B cell (primary cell): ENCODE measurements at regions not wholly inside any gene's neighbourhood (a gene's known extent, or its start where the extent isn't known, plus 50 kb on each side); places are given as distances from the start of the nearest gene placed in this dataset.
"Not testable (repeated sequence)": the region's sequence is repeated elsewhere in the genome, so short reads cannot be mapped to it uniquely, and the experiment has no call there.

ENCODE experiments used
- CTCF ChIP-seq: fragments of 200-600 bp; IDR thresholded peaks from one replicate; pipeline ENCODE4 v1.8.0; 2022; ENCODE audit warnings: antibody characterized with exemption, mild to moderate bottlenecking
- EZH2 ChIP-seq: IDR thresholded peaks from 2 replicates; pipeline ENCODE4 v1.6.1; 2012; ENCODE audit warnings: borderline replicate concordance, low read depth, mild to moderate bottlenecking, moderate library complexity, low read length; ENCODE audit not compliant: insufficient read depth, poor library complexity, severe bottlenecking

- TF ChIP-seq CTCF, EZH2: not testable (repeated sequence)
These were observed 182.6 kb downstream of the NPIPA7 start for GRCh38 chr16:16561532-16561931.
